ENCODE measurements at regions not wholly inside any gene's neighbourhood (a gene's known extent, or its start where the extent isn't known, plus 50 kb on each side); places are given as distances from the start of the nearest gene placed in this dataset.
"Not testable (repeated sequence)": the region's sequence is repeated elsewhere in the genome, so short reads cannot be mapped to it uniquely, and the experiment has no call there.

DNA sequence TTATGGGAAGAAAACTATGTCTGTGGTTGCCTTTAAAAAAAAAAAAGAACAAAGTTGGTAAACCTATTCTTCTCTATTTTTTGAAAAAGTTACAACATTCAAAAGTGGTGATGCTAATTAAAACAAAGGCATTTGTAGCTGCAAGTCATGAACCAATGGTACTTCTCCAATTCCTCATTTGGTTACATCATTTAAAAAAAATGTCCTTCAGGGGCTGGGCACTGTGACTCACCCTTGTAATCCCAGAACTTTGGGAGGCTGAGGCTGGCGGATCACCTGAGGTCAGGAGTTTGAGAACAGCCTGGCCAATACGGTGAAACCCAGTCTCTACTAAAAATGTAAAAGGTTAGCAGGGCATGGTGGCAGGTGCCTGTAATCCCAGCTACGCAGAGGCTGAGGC lies 574.6 kb downstream of the VGLL3 start:
- H3K27ac ChIP-seq = no peak overlapping the region
- no peaks in the 10 kb centered on the region for H3K36me3 ChIP-seq
- no peaks in the 10 kb centered on the region for H3K4me1 ChIP-seq (replicated peaks)
- no peaks in the 10 kb centered on the region for H3K9me3 ChIP-seq
- intact Hi-C loops (cut with DNase I) = no loop called here
- no peak for DNase-seq (ENCODE audit: low spot score)
- TF ChIP-seq CTCF (IDR thresholded peaks at IDR 0.05) = no peak
- no peak for TF ChIP-seq POLR2A (IDR thresholded peaks at IDR 0.05)
- no peak for TF ChIP-seq POLR2AphosphoS5 (IDR thresholded peaks at IDR 0.05)
- H3K27me3 ChIP-seq (replicated peaks; ENCODE audit: insufficient read depth) = no peaks in the 10 kb centered on the region
- 89% methylated on average over 3 of the region's 3 CpGs for WGBS
- H3K4me3 ChIP-seq = no peak overlapping the region

- no peaks in the 10 kb centered on the region for H3K36me3 ChIP-seq
- DNase-seq (ENCODE audit: low spot score) = no peak
- H3K27me3 ChIP-seq (replicated peaks; ENCODE audit: insufficient read depth) = no peaks in the 10 kb centered on the region
- TF ChIP-seq POLR2AphosphoS5 (IDR thresholded peaks at IDR 0.05) (no peak), CTCF (IDR thresholded peaks at IDR 0.05) (no peak), POLR2A (IDR thresholded peaks at IDR 0.05) (no peak)
- H3K9me3 ChIP-seq = no peaks in the 10 kb centered on the region
- no peak overlapping the region for H3K27ac ChIP-seq
- no peaks in the 10 kb centered on the region for H3K4me1 ChIP-seq (replicated peaks)
- intact Hi-C loops (cut with DNase I) = no loop called here
- 32% methylated on average over 2 of the region's 2 CpGs for WGBS
- no peak overlapping the region for H3K4me3 ChIP-seq
These were observed 577.3 kb downstream of the VGLL3 start for GRCh38 chr3:86413645-86414044.

DNA sequence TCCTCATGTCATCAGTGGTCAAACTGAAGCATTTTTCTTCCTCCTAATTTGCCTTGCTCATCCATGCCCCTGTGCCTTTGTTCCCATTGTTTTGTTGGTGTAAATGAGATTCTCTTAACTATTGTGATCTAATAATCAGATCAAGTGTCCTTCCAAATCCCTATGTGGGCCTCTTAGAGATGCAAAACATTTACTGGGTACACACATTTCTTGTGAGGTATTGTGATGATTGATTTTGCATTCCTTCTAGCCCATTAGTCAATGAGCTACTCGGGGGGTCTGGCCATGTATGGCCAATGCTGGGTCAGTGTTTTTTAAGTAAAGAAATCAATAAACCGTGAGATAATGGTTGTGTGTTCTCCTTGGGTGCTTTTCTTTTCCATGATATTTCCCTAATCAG lies 580.4 kb downstream of the VGLL3 start:
- no peaks in the 10 kb centered on the region for H3K27me3 ChIP-seq (replicated peaks; ENCODE audit: insufficient read depth)
- H3K4me1 ChIP-seq (replicated peaks) = no peaks in the 10 kb centered on the region
- no peaks in the 10 kb centered on the region for H3K36me3 ChIP-seq
- H3K4me3 ChIP-seq = no peak overlapping the region
- no peak overlapping the region for H3K27ac ChIP-seq
- 62% methylated on average over 2 of the region's 2 CpGs for WGBS
- intact Hi-C loops (cut with DNase I) = no loop called here
- no peak for TF ChIP-seq POLR2A (IDR thresholded peaks at IDR 0.05)
- no peak for TF ChIP-seq POLR2AphosphoS5 (IDR thresholded peaks at IDR 0.05)
- no peak for TF ChIP-seq CTCF (IDR thresholded peaks at IDR 0.05)
- DNase-seq (ENCODE audit: low spot score) = no peak
- no peaks in the 10 kb centered on the region for H3K9me3 ChIP-seq

DNA sequence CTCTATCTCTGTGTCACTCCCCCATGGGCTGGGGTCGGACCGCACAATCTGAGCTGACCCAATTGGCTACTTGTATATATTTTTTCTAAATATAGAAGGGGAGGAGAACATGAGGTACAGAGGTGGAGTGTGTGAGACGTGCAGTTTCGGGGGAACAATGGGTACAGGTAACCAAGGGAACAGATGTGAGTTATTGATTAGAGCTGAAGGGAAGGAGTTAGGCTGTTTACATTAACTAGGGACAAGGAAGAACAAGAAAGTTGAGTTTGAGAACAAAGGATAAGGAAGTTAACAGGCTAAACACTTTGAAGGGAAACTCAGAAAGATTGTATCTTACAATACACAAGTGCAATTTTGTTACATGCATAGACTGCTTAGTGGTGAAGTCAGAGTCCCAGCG lies 601.2 kb downstream of the VGLL3 start:
- H3K4me3 ChIP-seq; DNase-seq (ENCODE audit: low spot score); H3K27me3 ChIP-seq (replicated peaks; ENCODE audit: insufficient read depth); intact Hi-C loops (cut with DNase I); H3K36me3 ChIP-seq; H3K4me1 ChIP-seq (replicated peaks); H3K9me3 ChIP-seq; H3K27ac ChIP-seq: not testable (repeated sequence)
- 57% methylated on average over 5 of the region's 5 CpGs for WGBS

- H3K4me3 ChIP-seq = no peak overlapping the region
- no peak for DNase-seq (ENCODE audit: low spot score)
- H3K4me1 ChIP-seq (replicated peaks) = no peaks in the 10 kb centered on the region
- no peaks in the 10 kb centered on the region for H3K36me3 ChIP-seq
- TF ChIP-seq CTCF (IDR thresholded peaks at IDR 0.05) = no peak
- no peak overlapping the region for H3K27ac ChIP-seq
- WGBS = 76% methylated on average over 4 of the region's 4 CpGs
- H3K27me3 ChIP-seq (replicated peaks; ENCODE audit: insufficient read depth) = no peaks in the 10 kb centered on the region
- intact Hi-C loops (cut with DNase I) = no loop called here
- no peaks in the 10 kb centered on the region for H3K9me3 ChIP-seq
These were observed 602.1 kb downstream of the VGLL3 start for GRCh38 chr3:86388820-86389219.

GRCh38 chr3:86382556-86382955 lies 608.4 kb downstream of the VGLL3 start:
- H3K27ac ChIP-seq = no peak overlapping the region
- DNase-seq (ENCODE audit: low spot score) = no peak
- H3K9me3 ChIP-seq = no peaks in the 10 kb centered on the region
- WGBS = 95% methylated on average over 3 of the region's 3 CpGs
- H3K4me1 ChIP-seq (replicated peaks) = no peaks in the 10 kb centered on the region
- no peaks in the 10 kb centered on the region for H3K27me3 ChIP-seq (replicated peaks; ENCODE audit: insufficient read depth)
- no peak overlapping the region for H3K4me3 ChIP-seq
- no peaks in the 10 kb centered on the region for H3K36me3 ChIP-seq
- TF ChIP-seq POLR2A (IDR thresholded peaks at IDR 0.05) = no peak
- no peak for TF ChIP-seq POLR2AphosphoS5 (IDR thresholded peaks at IDR 0.05)
- TF ChIP-seq CTCF (IDR thresholded peaks at IDR 0.05) = no peak
- intact Hi-C loops (cut with DNase I) = no loop called here
